Skin of body (tissue), 1 donor: ENCODE measurements at regions not wholly inside any gene's neighbourhood (a gene's known extent, or its start where the extent isn't known, plus 50 kb on each side); places are given as distances from the start of the nearest gene placed in this dataset.
A peak's percentile ranks its signal among the peaks of the same experiment; 100 is the strongest.
"Not testable (repeated sequence)": the region's sequence is repeated elsewhere in the genome, so short reads cannot be mapped to it uniquely, and the experiment has no call there.

ENCODE experiments used
- DNase-seq: peaks from one replicate; lab custom pipeline; 2025; lab: John Stamatoyannopoulos, UW

GRCh38 chr18:66874812-66875474 lies 271.1 kb upstream of the CDH19 start:
- DNase-seq = no peak

- no peak for DNase-seq
Observed at GRCh38 chr18:66874375-66874774, 270.5 kb upstream of the CDH19 start.

GRCh38 chr18:66873899-66874298 lies 270.0 kb upstream of the CDH19 start:
- DNase-seq = no peak

- DNase-seq = peak; percentile 34
Observed at GRCh38 chr18:66872277-66872676, 268.4 kb upstream of the CDH19 start.

GRCh38 chr18:66867653-66868052 lies 263.8 kb upstream of the CDH19 start:
- DNase-seq = no peak

GRCh38 chr18:66866427-66866940 lies 262.6 kb upstream of the CDH19 start:
- not testable (repeated sequence) for DNase-seq

GRCh38 chr18:66838340-66838987 lies 234.6 kb upstream of the CDH19 start:
- no peak for DNase-seq

- no peak for DNase-seq
Observed at GRCh38 chr18:66833646-66834045, 229.8 kb upstream of the CDH19 start.

GRCh38 chr18:66826211-66826610 lies 222.3 kb upstream of the CDH19 start:
- no peak for DNase-seq

- no peak for DNase-seq
Observed at GRCh38 chr18:66825347-66825746, 221.5 kb upstream of the CDH19 start.

GRCh38 chr18:66819235-66819634 lies 215.3 kb upstream of the CDH19 start:
- DNase-seq = no peak

- no peak for DNase-seq
Observed at GRCh38 chr18:66813138-66813537, 209.2 kb upstream of the CDH19 start.

- DNase-seq = no peak
Observed at GRCh38 chr18:66795051-66795450, 191.2 kb upstream of the CDH19 start.

- no peak for DNase-seq
Observed at GRCh38 chr18:66792466-66792865, 188.6 kb upstream of the CDH19 start.

- DNase-seq = no peak
Observed at GRCh38 chr18:66780609-66781008, 176.7 kb upstream of the CDH19 start.

GRCh38 chr18:66778048-66778447 lies 174.2 kb upstream of the CDH19 start:
- DNase-seq = no peak

GRCh38 chr18:66769375-66769774 lies 165.5 kb upstream of the CDH19 start:
- DNase-seq = no peak

GRCh38 chr18:66764230-66764629 lies 160.3 kb upstream of the CDH19 start:
- DNase-seq = peak; percentile 37

GRCh38 chr18:66761166-66761565 lies 157.3 kb upstream of the CDH19 start:
- no peak for DNase-seq

GRCh38 chr18:66760559-66760958 lies 156.7 kb upstream of the CDH19 start:
- no peak for DNase-seq

- DNase-seq = no peak
Observed at GRCh38 chr18:66759050-66759828, 155.3 kb upstream of the CDH19 start.

GRCh38 chr18:66757946-66758345 lies 154.1 kb upstream of the CDH19 start:
- DNase-seq = no peak
